ENCODE measurements at regions not wholly inside any gene's neighbourhood (a gene's known extent, or its start where the extent isn't known, plus 50 kb on each side); places are given as distances from the start of the nearest gene placed in this dataset.
A peak's percentile ranks its signal among the peaks of the same experiment; 100 is the strongest.
"Not testable (repeated sequence)": the region's sequence is repeated elsewhere in the genome, so short reads cannot be mapped to it uniquely, and the experiment has no call there.

GRCh38 chr10:44278837-44279324 is 106.0 kb downstream of the CXCL12 start:
- no peak for DNase-seq (ENCODE audit: low read depth)

DNA sequence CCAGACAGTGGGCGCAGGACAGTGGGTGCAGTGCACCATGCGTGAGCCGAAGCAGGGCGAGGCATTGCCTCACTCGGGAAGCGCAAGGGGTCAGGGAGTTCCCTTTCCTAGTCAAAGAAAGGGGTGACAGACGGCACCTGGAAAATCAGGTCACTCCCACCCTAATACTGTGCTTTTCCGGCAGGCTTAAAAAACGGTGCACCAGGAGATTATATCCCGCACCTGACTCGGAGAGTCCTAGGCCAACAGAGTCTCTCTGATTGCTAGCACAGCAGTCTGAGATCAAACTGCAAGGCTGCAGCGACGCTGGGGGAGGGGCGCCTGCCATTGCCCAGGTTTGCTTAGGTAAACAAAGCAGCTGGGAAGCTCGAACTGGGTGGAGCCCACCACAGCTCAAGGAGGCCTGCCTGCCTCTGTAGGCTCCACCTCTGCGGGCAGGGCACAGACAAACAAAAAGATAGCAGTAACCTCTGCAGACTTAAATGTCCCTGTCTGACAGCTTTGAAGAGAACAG is 116.4 kb downstream of the CXCL12 start:
- not testable (repeated sequence) for DNase-seq (ENCODE audit: low read depth)

DNA sequence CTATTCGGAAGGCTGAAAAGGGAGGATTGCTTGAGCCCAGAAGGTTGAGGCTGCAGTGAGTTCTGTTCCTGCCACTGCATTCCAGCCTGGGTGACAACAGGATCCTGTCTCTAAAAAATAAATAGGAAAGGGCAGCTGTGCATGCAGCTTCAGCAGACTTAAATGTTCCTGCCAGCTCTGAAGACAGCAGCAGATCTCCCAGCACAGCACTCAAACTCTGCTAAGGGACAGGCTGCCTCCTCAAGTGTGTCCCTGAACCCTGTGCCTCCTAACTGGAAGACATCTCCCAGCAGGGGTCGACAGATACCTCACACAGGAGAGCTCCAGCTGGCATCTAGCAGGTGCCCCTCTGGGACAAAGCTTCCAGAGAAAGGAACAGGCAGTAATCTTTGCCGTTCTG is 117.9 kb downstream of the CXCL12 start:
- DNase-seq (ENCODE audit: low read depth) = no peak

DNA sequence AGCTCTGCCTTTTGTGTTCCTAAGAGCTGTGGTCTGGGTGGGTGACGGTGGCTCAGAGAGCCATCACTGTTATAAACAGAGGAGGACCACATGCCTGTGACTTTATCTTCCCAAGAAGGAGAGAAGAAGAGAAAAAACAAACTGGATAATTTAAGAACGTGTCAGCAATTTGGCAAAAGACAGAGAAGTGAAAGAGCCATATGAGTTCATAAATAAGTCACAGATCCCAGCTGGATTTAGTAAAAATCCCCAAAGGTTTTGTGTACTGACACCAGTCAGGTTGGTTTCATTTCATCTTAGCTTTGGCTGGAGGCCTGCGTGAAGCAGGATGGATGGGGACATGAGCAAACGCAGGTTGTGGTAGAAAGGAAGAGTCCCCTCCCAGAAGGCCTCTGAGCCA is 120.7 kb downstream of the CXCL12 start:
- DNase-seq (ENCODE audit: low read depth) = no peak

DNA sequence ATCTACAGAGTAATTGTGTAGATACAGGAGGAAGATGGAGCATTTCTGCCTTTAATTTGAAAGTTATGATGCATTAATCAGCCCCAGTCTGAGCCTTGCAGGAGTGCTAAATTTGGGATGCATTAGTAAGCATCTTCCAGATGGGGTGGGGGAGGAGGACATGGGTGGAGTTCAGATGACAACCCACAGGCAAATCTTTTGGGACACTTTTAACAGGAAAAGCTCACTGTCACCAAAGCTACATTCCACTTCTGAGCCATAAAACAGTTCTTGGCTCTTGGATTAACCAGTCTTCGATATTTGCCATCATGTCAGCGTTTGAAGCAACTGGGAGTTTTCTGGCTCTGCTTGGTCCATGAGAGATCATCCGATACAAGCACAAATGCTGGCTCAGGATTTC is 121.1 kb downstream of the CXCL12 start:
- DNase-seq (ENCODE audit: low read depth) = no peak

GRCh38 chr10:44262551-44263251 is 122.2 kb downstream of the CXCL12 start:
- DNase-seq (ENCODE audit: low read depth) = no peak

DNA sequence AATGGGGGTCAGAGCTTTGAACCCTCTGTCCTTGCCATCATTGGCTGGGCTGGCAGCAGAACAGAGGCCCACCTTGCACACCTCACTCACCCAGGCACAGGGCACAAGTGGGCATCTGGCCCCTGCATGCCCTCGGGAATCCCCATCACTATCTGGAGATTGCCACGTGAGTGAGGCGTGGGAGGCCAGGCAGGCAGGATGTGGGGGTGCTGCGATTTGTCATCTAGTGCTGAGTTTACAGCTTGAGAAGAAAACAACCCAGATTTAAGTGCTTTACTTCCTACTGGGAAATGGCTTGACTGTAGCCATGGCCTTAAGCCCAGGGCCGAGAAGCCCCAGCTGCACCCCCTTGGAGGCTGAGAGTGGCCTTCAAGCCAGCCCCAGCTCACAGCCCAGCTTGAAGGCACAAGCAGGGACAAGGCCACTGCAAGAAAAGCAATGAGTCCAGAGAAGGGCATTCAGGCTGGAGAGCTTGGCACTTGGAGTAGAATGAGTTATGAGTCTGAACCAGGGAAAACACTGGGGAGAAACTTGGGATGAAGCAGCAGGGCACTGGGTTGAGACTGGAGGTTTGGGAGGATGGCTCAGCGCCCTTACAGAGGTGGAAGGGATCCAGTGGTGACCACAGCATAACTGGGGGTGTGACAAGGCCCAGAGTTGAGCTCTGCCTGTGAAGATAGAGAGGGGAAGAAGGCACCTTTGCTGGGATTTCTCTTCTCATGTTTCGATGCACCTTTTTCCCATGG is 123.0 kb downstream of the CXCL12 start:
- no peak for DNase-seq (ENCODE audit: low read depth)

DNA sequence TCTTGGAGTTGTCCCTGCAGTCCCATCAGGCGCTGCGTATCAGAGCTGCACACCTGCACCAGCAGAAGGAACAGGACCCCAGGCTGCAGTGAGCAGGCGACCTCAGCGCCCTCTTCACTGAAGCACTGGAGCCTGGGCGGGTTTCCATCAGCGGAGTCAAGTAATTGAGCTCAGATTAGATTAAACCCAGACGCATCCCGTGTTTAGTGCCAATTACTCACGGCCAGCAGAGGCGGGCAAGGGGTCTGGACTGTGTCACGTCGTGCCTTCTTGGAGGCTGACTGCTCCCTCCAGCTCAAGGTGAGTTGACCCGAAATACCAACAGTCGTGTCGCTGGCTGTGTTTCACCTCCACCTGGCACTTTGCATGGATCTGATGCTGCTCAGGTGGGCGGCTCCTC is 123.6 kb downstream of the CXCL12 start:
- no peak for DNase-seq (ENCODE audit: low read depth)

DNA sequence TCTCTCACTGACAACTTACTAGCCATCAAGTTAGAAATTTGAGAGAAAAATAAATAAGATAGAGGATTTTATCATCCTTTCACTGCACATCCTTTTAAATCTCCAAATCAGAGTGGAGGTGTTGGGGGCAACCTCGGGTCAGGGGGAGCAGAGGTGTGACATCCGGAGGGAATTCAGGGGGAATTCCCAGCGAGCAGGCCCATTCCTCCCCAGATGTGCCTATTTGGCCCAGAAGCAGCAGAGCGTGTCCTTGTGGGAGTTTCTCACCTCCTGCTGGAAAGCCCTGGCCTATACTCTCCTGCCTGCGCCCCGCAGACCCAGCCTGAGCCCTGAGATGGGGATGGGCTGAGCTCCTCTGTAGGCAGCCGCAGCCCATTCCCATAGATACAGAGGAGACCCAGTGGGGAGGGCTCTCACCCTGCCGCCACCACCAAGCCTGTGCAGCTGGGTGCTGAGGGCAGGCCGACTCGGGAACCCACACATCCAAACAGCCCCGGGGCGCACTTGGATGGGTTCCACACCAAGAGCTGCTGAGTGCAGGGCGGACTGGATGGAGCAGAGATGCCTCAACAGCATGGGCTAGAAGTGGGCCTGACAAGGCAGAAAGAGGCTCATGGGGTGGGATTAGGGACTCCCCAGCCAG is 124.5 kb downstream of the CXCL12 start:
- DNase-seq (ENCODE audit: low read depth) = no peak

DNA sequence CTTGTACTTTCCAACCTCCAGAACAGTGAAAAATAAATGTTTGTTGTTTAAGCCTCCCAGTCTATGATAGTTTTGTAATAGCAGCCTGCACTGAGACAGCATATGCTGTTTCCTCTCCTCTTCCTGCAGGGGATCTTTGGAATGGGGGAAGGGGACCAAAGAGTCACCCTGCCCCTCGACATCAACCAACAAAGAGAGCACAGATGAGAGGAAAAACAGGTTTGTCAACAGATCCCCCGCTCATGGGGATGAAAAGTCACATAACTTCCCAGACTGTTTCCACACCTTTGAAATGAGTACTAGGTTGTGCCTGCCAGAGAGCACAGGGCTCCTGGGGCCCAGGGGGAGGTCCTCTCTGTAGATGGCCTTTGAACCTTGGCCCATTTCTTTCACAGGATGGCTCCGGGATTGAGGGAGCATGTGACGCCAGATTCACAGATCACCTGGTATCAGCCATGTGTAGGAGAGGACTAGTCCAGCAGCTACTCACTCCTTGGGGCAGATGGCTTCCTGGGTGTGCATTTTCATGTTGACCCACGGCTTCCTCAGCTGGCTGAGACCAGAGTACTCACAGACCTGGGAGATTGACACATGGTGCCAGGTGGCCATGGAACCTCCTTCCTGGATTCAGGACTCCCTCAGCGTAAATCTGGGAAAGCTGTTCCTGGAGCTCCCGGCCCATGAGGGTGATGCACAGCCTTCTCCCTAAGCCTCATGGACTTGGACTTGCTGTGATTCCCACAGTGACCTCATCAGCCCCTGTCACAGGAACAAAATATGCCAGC is 125.6 kb downstream of the CXCL12 start:
- no peak for DNase-seq (ENCODE audit: low read depth)

DNA sequence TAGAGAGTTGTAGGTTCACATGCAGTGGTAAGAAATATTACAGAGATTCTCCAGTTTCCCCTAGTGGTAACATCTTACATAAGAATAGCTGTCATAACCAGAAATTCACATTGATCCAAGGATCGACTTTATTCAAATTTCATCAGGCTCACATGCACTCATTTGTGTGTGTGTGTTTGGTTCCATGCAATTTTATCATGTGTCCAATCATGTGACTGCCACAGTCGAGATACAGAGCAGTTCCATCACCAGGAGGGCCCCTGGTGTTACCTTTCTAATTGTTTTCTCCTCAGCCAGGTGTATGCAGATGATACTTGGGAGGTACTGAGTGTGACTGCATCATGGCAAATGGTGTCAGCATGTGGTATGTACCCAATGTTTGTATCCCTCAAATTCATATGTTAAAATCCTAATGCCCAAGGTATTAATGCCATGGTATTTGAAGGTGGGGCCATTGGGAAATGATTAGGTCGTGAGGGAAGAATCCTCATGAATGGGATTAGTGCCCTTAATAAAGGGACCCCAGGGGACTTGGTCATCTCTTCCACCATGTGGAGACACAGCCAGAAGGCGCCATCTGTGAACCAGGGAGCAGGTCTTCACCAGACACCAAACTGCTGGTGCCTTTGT is 126.3 kb downstream of the CXCL12 start:
- DNase-seq (ENCODE audit: low read depth) = no peak

DNA sequence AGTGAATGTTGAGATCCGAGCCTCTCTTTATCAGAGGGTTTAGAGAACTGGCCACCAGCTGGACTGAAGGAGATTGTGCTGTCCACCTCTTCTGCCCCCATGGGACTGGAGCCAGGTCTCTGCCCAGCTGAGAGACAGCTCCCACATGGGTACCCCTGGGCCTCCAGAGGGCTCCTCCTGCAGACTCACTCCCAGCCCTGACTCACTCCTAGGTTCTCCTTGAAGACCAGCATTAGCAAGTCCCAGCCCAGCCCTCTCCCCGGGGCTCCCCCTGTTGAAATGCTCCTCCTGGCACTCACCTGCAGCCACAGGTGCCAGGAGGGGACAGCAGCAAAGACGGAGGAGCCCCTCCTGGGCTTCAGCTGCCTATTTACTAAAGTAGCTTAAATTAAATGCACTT is 126.9 kb downstream of the CXCL12 start:
- DNase-seq (ENCODE audit: low read depth) = no peak

- DNase-seq (ENCODE audit: low read depth) = peak; percentile 28
Measured at GRCh38 chr10:44253769-44254462, 131.0 kb downstream of the CXCL12 start.

DNA sequence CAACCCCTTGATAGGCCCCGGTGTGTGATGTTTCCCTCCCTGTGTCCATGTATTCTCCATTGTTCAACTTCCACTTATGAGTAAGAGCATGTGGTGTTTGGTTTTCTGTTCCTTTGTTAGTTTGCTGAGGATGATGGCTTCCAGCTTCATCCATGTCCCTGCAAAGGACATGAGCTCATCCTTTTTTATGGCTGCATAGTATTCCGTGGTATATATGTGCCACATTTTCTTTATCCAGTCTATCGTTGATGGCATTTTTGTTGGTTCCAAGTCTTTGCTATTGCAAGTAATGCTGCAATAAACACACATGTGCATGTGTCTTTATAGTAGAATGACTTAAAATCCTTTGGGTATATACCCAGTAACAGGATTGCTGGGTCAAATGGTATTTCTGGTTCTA is 132.3 kb downstream of the CXCL12 start:
- not testable (repeated sequence) for DNase-seq (ENCODE audit: low read depth)

- DNase-seq (ENCODE audit: low read depth) = not testable (repeated sequence)
Measured at GRCh38 chr10:44249933-44250332, 135.0 kb downstream of the CXCL12 start.

GRCh38 chr10:44249490-44249889 is 135.4 kb downstream of the CXCL12 start:
- no peak for DNase-seq (ENCODE audit: low read depth)

DNA sequence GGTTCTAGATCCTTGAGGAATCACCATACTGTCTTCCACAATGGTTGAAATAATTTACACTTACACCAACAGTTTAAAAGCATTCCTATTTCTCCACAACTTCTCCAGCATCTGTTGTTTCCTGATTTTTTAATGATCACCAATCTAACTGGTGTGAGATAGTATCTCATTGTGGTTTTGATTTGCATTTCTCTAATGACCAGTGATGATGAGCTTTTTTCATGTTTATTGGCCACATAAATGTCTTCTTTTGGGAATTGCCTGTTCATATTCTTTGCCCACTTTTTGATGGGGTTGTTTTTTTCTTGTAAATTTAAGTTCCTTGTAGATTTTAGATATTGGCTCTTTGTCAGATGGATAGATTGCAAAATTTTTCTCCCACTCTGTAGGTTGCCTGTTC is 138.2 kb downstream of the CXCL12 start:
- not testable (repeated sequence) for DNase-seq (ENCODE audit: low read depth)

DNA sequence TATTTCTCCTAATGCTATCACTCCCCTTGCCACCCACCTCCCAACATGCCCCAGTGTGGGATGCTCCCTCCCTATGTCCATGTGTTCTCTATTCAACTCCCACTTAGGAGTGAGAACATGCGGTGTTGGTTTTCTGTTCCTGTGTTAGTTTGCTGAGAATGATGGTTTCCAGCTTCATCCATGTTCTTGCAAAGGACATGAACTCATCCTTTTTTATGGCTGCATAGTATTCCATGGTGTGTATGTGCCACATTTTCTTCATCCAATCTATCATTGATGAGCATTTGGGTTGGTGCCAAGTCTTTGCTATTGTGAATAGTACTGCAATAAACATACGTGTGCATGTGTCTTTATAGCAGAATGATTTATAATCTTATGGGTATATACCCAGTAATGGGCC is 138.6 kb downstream of the CXCL12 start:
- DNase-seq (ENCODE audit: low read depth) = not testable (repeated sequence)

DNA sequence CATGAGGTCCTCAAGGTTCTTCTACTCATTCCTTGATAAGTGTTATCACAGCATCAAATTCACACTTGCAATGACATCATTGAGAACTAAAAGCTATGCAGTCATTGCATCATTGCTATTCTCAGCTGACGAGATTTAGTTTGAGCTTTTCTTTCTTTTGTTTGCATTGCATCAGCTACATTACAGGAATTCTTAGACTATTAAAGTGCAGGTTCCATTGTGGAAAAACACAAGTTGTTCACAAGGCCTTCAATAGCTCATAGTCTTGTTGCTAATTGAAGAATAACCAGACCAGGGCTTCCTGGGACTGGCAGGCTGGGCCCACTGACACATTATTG is 139.3 kb downstream of the CXCL12 start:
- no peak for DNase-seq (ENCODE audit: low read depth)

DNA sequence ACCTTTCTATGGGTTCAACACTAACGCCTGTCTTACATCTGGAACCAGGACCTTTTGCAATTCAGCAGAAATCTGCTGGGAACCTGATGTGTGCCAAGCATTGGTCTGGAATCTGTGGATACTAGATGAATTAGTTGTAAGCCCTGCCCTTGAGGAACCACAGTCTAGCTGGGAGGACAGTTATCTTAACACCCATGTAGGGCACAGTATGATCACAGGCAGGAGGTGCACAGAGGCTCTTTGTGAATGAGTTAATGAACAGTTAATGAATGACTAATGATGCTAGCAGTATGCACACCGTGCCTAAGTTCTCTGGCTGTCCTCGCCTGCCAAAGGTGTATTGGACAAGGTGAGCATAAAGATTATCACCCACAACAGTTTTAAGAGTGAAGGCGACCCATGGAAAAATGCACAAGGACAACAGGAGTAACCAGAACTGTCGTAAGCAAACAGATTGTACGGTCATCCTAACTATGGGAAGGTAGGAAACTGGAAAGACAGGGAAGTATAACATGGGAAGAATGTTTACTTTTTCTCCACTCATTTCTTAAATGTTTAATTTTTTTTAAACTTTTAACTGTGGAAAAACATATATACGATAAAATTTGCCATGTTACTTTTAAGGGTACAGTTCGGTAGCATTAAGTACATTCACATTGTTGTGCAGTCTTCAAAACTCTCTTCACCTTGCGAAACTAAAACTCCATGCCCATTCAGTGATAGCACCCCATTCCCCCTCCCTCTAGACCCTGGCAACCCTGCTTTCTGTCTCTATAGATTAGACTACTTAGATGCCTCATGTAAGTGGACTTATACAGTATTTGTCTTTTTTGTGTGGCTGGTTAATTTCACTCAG is 139.9 kb downstream of the CXCL12 start:
- no peak for DNase-seq (ENCODE audit: low read depth)
